GM10248 (cell line): ENCODE measurements at regions not wholly inside any gene's neighbourhood (a gene's known extent, or its start where the extent isn't known, plus 50 kb on each side); places are given as distances from the start of the nearest gene placed in this dataset.

Experiments used
- CTCF ChIA-PET: fragments of 300-600 bp; sonication (Branson Sonifier 250); formaldehyde crosslinking; extraction: SDS; loops from one replicate; lab custom pipeline; 2021; ENCODE audit warnings: antibody characterized with exemption; lab: Yijun Ruan, JAX
- POLR2A ChIA-PET: fragments of 350-650 bp; sonication (Branson Sonifier 250); formaldehyde crosslinking; extraction: SDS; loops from one replicate; lab custom pipeline; 2020; ENCODE audit warnings: antibody characterized with exemption; lab: Yijun Ruan, JAX
- DNase-seq: peaks from one replicate; pipeline ENCODE4 v3.0.0; 2012; ENCODE audit errors: extremely low spot score
- CTCF ChIP-seq: IDR thresholded peaks from 2 replicates; pipeline ENCODE4 v1.5.1; 2012; ENCODE audit warnings: mild to moderate bottlenecking, low read depth; ENCODE audit errors: extremely low read depth, missing control alignments, control extremely low read depth

DNA sequence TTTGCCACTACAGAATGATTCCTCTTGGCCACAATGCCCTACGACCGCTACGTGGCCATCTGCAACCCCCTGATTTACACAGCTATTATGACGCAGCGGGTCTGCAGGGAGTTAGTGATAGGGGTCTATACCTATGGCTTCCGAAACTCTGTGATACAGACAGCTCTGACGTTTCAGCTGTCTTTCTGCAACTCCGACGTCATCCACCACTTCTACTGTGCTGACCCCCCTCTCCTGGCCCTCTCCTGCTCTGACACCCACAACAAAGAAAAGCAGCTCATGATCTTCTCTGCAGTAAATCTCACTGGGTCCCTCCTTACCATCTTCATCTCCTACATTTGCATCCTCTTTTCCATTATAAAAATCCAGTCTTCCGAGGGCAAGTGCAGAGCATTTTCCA lies 52.3 kb upstream of the OR5P2 start:
- POLR2A ChIA-PET: no interaction called here
- DNase-seq: no peak
- CTCF ChIA-PET: interaction anchor here (1.4 kb wide), 1 partner anchor 23 kb away, joined by 4 read pairs; no protein-coding TSS in a partner anchor

More for the DNA sequence above, 52.3 kb upstream of the OR5P2 start:
- TF ChIP-seq CTCF: no peak
